K562 (cell line): ENCODE measurements at regions not wholly inside any gene's neighbourhood (a gene's known extent, or its start where the extent isn't known, plus 50 kb on each side); places are given as distances from the start of the nearest gene placed in this dataset.

Source experiments
- ATAC-seq: fragments of 200-7000 bp; cut with Tn5 transposase; 3 replicates; pipeline ENCODE4 v1.9.1; 2020; ENCODE audit warnings: moderate library complexity
- BruUV-seq: library from RNA; stranded (reverse); fragments of 400-500 nt; replicated peaks from 2 replicates; lab custom pipeline; 2021; lab: Mats Ljungman, UMichigan
- CTCF ChIA-PET: fragments of 300-600 bp; formaldehyde crosslinking; extraction: SDS; loops from one replicate; lab custom pipeline; 2021; ENCODE audit warnings: low intra/inter-chr PET ratio; lab: Yijun Ruan, JAX
- POLR2A ChIA-PET: fragments of 300-600, 350-650 bp; sonication (Branson Sonifier 250); formaldehyde crosslinking; extraction: SDS; loops from one replicate; lab custom pipeline; 2021; ENCODE audit warnings: antibody characterized with exemption, inconsistent platforms; lab: Yijun Ruan, JAX
- DNase-seq, 4 experiments: peaks; one replicate each; pipeline versions ENCODE4 v3.0.0 to v3.0.0-alpha.2; 2011 to 2018; ENCODE audit warnings: low spot score in 3 of 4, mixed read lengths in 3 of 4; ENCODE audit errors: extremely low read depth in 1 of 4
- FAIRE-seq: peaks from 2 replicates; lab custom pipeline; 2011; peaks lifted over from hg19 to GRCh38; lab: Jason Lieb, UNC
- H2AFZ ChIP-seq: 2 replicates; pipeline ENCODE4 v1.6.0; 2011; ENCODE audit warnings: low read depth, low read length, control low read depth, inconsistent platforms
- H3K27ac ChIP-seq: fragments of 200-600 bp; 3 replicates; pipeline ENCODE4 v1.8.0; 2011; ENCODE audit warnings: low read depth, mild to moderate bottlenecking, control low read depth, inconsistent platforms, low read length, moderate library complexity, mixed read lengths; ENCODE audit errors: extremely low read depth
- H3K27me3 ChIP-seq, 2 experiments: fragments of 300-600 bp in 1 of 2; 2 replicates in 1 of 2; 3 replicates in 1 of 2; pipeline versions ENCODE4 v1.6.0 to v1.8.0; 2011; ENCODE audit warnings: inconsistent platforms in 2 of 2, low read length in 2 of 2, mild to moderate bottlenecking in 1 of 2, mixed read lengths in 1 of 2, moderate library complexity in 1 of 2; ENCODE audit not compliant: control insufficient read depth in 2 of 2, insufficient read depth in 2 of 2
- H3K36me3 ChIP-seq: fragments of 300-600 bp; 3 replicates; pipeline ENCODE4 v1.8.0; 2011; ENCODE audit warnings: mild to moderate bottlenecking, low read length, inconsistent platforms; ENCODE audit not compliant: control insufficient read depth, insufficient read depth
- H3K4me1 ChIP-seq, 2 experiments: fragments of 200-600 bp in 1 of 2; replicated peaks in 1 of 2; 2 replicates in 1 of 2; 3 replicates in 1 of 2; pipeline versions ENCODE4 v1.5.1 to v1.8.0; 2011; ENCODE audit warnings: inconsistent platforms in 2 of 2, low read length in 2 of 2, mild to moderate bottlenecking in 1 of 2, mixed read lengths in 1 of 2, moderate library complexity in 1 of 2; ENCODE audit not compliant: control insufficient read depth in 2 of 2, insufficient read depth in 2 of 2
- H3K4me2 ChIP-seq: 2 replicates; pipeline ENCODE4 v1.6.1; 2011; ENCODE audit warnings: low read length, control low read depth, inconsistent platforms, mixed read lengths; ENCODE audit not compliant: insufficient read depth
- H3K4me3 ChIP-seq: fragments of 200-600 bp; sonication (generic), shearing (Covaris generic); 2 replicates; pipeline ENCODE4 v1.5.1; 2016; ENCODE audit warnings: control low read depth, inconsistent platforms
- H3K79me2 ChIP-seq: fragments of 200-600 bp; 3 replicates; pipeline ENCODE4 v1.8.0; 2011; ENCODE audit warnings: low read length, inconsistent platforms; ENCODE audit not compliant: control insufficient read depth, insufficient read depth
- H3K9ac ChIP-seq, 2 experiments: 2 replicates each; pipeline versions ENCODE4 v1.6.0 to v1.6.1; 2011; ENCODE audit warnings: low read depth in 2 of 2, low read length in 2 of 2, control low read depth in 1 of 2, inconsistent platforms in 1 of 2, mild to moderate bottlenecking in 1 of 2, mixed read lengths in 1 of 2; ENCODE audit not compliant: insufficient read depth in 1 of 2
- H3K9me1 ChIP-seq: one replicate; pipeline ENCODE4 v1.6.0; 2011; ENCODE audit warnings: inconsistent platforms, mild to moderate bottlenecking, low read length, moderate library complexity; ENCODE audit not compliant: control insufficient read depth, insufficient read depth
- H3K9me3 ChIP-seq: replicated peaks from 2 replicates; pipeline ENCODE4 v1.5.1; 2011; ENCODE audit warnings: low read depth, low read length, inconsistent platforms; ENCODE audit not compliant: control insufficient read depth, insufficient read depth
- H4K20me1 ChIP-seq: replicated peaks from 2 replicates; pipeline ENCODE4 v1.6.1; 2011; ENCODE audit warnings: low read length, inconsistent platforms, mixed read lengths; ENCODE audit not compliant: control insufficient read depth, insufficient read depth
- CBX2 ChIP-seq: fragments of 200-600 bp; sonication (generic); IDR thresholded peaks from one replicate; pipeline ENCODE4 v1.6.1; 2012; ENCODE audit warnings: mild to moderate bottlenecking, low read length, inconsistent platforms; ENCODE audit not compliant: insufficient read depth, poor library complexity, severe bottlenecking
- HNRNPL ChIP-seq: fragments of 200-400 bp; formaldehyde crosslinking; IDR thresholded peaks from 2 replicates; pipeline ENCODE4 v1.6.1; 2017; ENCODE audit warnings: low read depth, mild to moderate bottlenecking, low read length
- KLF16 ChIP-seq: IDR thresholded peaks from 2 replicates; pipeline ENCODE4 v1.6.1; 2016; ENCODE audit warnings: antibody characterized with exemption
- SLC30A9 ChIP-seq: fragments of 250-450 bp; sonication (Bioruptor Pico); IDR thresholded peaks from 2 replicates; pipeline ENCODE4 v1.8.0; 2022; ENCODE audit warnings: mild to moderate bottlenecking, moderate library complexity
- U2AF2 ChIP-seq: fragments of 200-400 bp; formaldehyde crosslinking; optimal IDR thresholded peaks from 2 replicates; pipeline ENCODE3; 2017; ENCODE audit warnings: low read depth, mild to moderate bottlenecking, low read length
- ZNF165 ChIP-seq: fragments of 250-450 bp; sonication (Bioruptor Pico); IDR thresholded peaks from 2 replicates; pipeline ENCODE4 v1.4.0; 2020; ENCODE audit warnings: borderline replicate concordance
- ZSCAN32 ChIP-seq: fragments of 450-650 bp; formaldehyde crosslinking; IDR thresholded peaks from 2 replicates; pipeline ENCODE4 v1.4.0; 2020; ENCODE audit warnings: mild to moderate bottlenecking, moderate library complexity
- WGBS: fragments of 100-300 bp; shearing (Covaris generic); methylation state at CpG from one replicate; pipeline ENCODE4 v1.1.6; 2016; ENCODE audit warnings: low coverage, mixed read lengths; ENCODE audit not compliant: insufficient coverage; ENCODE audit errors: missing lambda C conversion rate; 5-methylcytosine and 5-hydroxymethylcytosine counted together
- in situ Hi-C: fragments of 300-500 bp; cut with MboI; formaldehyde crosslinking; loops from 4 replicates; pipeline ENCODE4 v1.15.0; 2018; ENCODE audit warnings: inconsistent platforms, mixed read lengths
- intact Hi-C: fragments of 100-400 bp; cut with micrococcal nuclease; formaldehyde crosslinking; loops from 2 replicates; pipeline ENCODE4 v1.14.2; 2022
- TF ChIP-seq, protein P1 (sequence below): fragments of 450-650 bp; IDR thresholded peaks from 2 replicates; pipeline ENCODE4 v1.6.1; 2017; ENCODE audit warnings: antibody characterized with exemption, mild to moderate bottlenecking

DNA sequence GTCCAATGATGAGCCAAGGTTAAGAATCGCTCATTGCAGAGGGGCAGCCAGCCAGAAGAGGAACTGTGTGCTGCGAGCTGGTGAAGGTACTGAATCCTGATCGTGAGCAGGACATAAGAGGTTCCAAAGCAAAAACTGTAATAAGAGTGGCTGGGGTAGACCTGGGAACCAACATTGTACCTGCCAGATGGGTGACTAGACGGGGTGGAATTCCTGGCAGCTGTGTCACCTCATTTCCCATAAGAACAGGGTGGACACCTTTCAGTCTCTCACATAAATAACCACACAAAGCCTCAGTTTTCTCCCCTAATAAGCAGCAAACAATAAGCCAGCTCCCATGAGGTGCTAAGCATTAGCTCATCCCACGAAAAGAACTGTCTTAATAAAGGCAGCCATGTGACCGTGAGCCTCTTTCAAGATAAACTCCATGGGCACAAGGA is 290.3 kb downstream of the SOX9 start:
- Histone ChIP-seq H2AFZ (no peak overlapping the region), H3K36me3 (no peaks in the 10 kb centered on the region), H3K4me1 (no peaks in the 10 kb centered on the region), H3K9me3 (no peaks in the 10 kb centered on the region), H3K27ac (no peak overlapping the region), H3K9ac (no peak overlapping the region), H3K4me2 (no peak overlapping the region), H3K27me3 (no peaks in the 10 kb centered on the region; a peak in 1 of 5 replicates), H3K4me3 (no peak overlapping the region), H4K20me1 (no peaks in the 10 kb centered on the region), H3K79me2 (no peaks in the 10 kb centered on the region), H3K9me1 (no peaks in the 10 kb centered on the region)
- CTCF ChIA-PET: no interaction called here
- no peak for TF ChIP-seq KLF16
- TF ChIP-seq, protein P1, sequence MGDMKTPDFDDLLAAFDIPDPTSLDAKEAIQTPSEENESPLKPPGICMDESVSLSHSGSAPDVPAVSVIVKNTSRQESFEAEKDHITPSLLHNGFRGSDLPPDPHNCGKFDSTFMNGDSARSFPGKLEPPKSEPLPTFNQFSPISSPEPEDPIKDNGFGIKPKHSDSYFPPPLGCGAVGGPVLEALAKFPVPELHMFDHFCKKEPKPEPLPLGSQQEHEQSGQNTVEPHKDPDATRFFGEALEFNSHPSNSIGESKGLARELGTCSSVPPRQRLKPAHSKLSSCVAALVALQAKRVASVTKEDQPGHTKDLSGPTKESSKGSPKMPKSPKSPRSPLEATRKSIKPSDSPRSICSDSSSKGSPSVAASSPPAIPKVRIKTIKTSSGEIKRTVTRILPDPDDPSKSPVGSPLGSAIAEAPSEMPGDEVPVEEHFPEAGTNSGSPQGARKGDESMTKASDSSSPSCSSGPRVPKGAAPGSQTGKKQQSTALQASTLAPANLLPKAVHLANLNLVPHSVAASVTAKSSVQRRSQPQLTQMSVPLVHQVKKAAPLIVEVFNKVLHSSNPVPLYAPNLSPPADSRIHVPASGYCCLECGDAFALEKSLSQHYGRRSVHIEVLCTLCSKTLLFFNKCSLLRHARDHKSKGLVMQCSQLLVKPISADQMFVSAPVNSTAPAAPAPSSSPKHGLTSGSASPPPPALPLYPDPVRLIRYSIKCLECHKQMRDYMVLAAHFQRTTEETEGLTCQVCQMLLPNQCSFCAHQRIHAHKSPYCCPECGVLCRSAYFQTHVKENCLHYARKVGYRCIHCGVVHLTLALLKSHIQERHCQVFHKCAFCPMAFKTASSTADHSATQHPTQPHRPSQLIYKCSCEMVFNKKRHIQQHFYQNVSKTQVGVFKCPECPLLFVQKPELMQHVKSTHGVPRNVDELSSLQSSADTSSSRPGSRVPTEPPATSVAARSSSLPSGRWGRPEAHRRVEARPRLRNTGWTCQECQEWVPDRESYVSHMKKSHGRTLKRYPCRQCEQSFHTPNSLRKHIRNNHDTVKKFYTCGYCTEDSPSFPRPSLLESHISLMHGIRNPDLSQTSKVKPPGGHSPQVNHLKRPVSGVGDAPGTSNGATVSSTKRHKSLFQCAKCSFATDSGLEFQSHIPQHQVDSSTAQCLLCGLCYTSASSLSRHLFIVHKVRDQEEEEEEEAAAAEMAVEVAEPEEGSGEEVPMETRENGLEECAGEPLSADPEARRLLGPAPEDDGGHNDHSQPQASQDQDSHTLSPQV: no peak
- TF ChIP-seq ZSCAN32 (CRISPR knock-in tag): no peak
- no peak for TF ChIP-seq ZNF165 (CRISPR knock-in tag)
- TF ChIP-seq CBX2: no peak
- no peak for TF ChIP-seq SLC30A9 (CRISPR knock-in tag)
- TF ChIP-seq HNRNPL: no peak
- TF ChIP-seq U2AF2: no peak
- POLR2A ChIA-PET: interaction anchor here (1.2 kb wide), 1 partner anchor 11 kb away, joined by 3 read pairs; no protein-coding TSS in a partner anchor
- ATAC-seq (no peak), DNase-seq (no peak), FAIRE-seq (no peak)
- in situ Hi-C loops: no loop called here
- intact Hi-C loops: no loop called here
- BruUV-seq: no TSS peak
- WGBS: 0% methylated on average over 6 of the region's 6 CpGs
